ENCODE measurements at regions not wholly inside any gene's neighbourhood (a gene's known extent, or its start where the extent isn't known, plus 50 kb on each side); places are given as distances from the start of the nearest gene placed in this dataset.

GRCh38 chr5:6875376-6875775 lies 162.1 kb downstream of the TENT4A start:
- Histone ChIP-seq H2BK15ac (ENCODE audit: low read length) (no peak overlapping the region), H2BK20ac (ENCODE audit: low read length) (no peak overlapping the region), H3K4me2 (ENCODE audit: insufficient read depth in 1 of 2, low read depth in 2 of 2, low read length in 2 of 2) (no peak overlapping the region), H4K5ac (ENCODE audit: insufficient read length, low read depth, low read length) (no peak overlapping the region), H3K4ac (replicated peaks; ENCODE audit: insufficient read length, low read depth, low read length) (no peak overlapping the region), H3K27me3 (replicated peaks in 1 of 4; ENCODE audit: control insufficient read depth in 3 of 4, extremely low read depth in 1 of 4, insufficient read depth in 3 of 4, low read length in 3 of 4) (no peaks in the 10 kb centered on the region), H3K56ac (replicated peaks; ENCODE audit: insufficient read length, low read depth, low read length) (no peak overlapping the region), H3K18ac (ENCODE audit: extremely low read depth, low read length) (no peak overlapping the region), H3K9me3 (ENCODE audit: insufficient read depth in 2 of 2, low read depth in 1 of 2, low read length in 1 of 2) (no peaks in the 10 kb centered on the region), H3K14ac (ENCODE audit: insufficient read length) (no peak overlapping the region), H3K23me2 (ENCODE audit: low read depth, low read length) (no peaks in the 10 kb centered on the region), H2BK12ac (ENCODE audit: low read depth, low read length) (no peak overlapping the region), H3K27ac (ENCODE audit: low read depth, low read length) (no peak overlapping the region), H2AK5ac (ENCODE audit: low read depth, low read length) (no peak overlapping the region), H3K79me1 (ENCODE audit: low read depth, low read length) (no peaks in the 10 kb centered on the region), H3K4me1 (replicated peaks in 1 of 4; ENCODE audit: control insufficient read depth in 3 of 4, insufficient read depth in 4 of 4, low read length in 3 of 4) (no peaks in the 10 kb centered on the region), H2AFZ (ENCODE audit: low read length) (no peak overlapping the region), H3K79me2 (ENCODE audit: control insufficient read depth in 1 of 2, insufficient read depth in 2 of 2, low read length in 2 of 2) (no peaks in the 10 kb centered on the region), H4K20me1 (replicated peaks in 1 of 2; ENCODE audit: control insufficient read depth in 1 of 2, insufficient read depth in 2 of 2, low read length in 2 of 2) (no peaks in the 10 kb centered on the region), H3K9ac (replicated peaks in 1 of 4; ENCODE audit: extremely low read depth in 1 of 4, low read depth in 3 of 4, low read length in 3 of 4) (no peak overlapping the region), H3K23ac (ENCODE audit: insufficient read length) (no peak overlapping the region), H4K91ac (replicated peaks; ENCODE audit: insufficient read length, low read length) (no peak overlapping the region), H2BK5ac (ENCODE audit: low read depth, low read length) (no peak overlapping the region), H3K4me3 (ENCODE audit: extremely low read depth in 1 of 4, insufficient read depth in 2 of 4, low read depth in 3 of 4, low read length in 4 of 4) (no peak overlapping the region), H4K8ac (ENCODE audit: extremely low read depth, insufficient read depth, low read length) (no peak overlapping the region), H3K36me3 (ENCODE audit: control insufficient read depth in 2 of 4, insufficient read depth in 4 of 4, low read length in 3 of 4) (no peaks in the 10 kb centered on the region), H2BK120ac (replicated peaks; ENCODE audit: low read depth, low read length) (no peak overlapping the region)
- FAIRE-seq = no peak
- 71% methylated on average over 6 of the region's 6 CpGs; no CpG with 5 or more reads in 1 of the 2 experiments for WGBS, 2 experiments (ENCODE audit: extremely low coverage in 1 of 2, insufficient coverage in 1 of 2, insufficient read length in 1 of 2, insufficient replicate concordance in 2 of 2, low coverage in 1 of 2, low lambda C conversion rate in 2 of 2, missing lambda C conversion rate in 1 of 2)
- ChIA-PET CTCF (ENCODE audit: partially characterized antibody) (interaction anchor here (0.6 to 3.3 kb wide), 2 partner anchors 56 to 116 kb away, joined by 3 to 11 read pairs; no protein-coding TSS in a partner anchor), POLR2A (ENCODE audit: partially characterized antibody) (no interaction called here)
- no peak for DNase-seq (ENCODE audit: low read depth in 1 of 2, low spot score in 2 of 2)
- TF ChIP-seq POLR2AphosphoS5 (IDR thresholded peaks at IDR 0.05; ENCODE audit: low read depth, low read length) = no peak
- no peak for TF ChIP-seq TBP (IDR thresholded peaks at IDR 0.05; ENCODE audit: low read depth, low read length)
- no peak for TF ChIP-seq EGR1 (IDR thresholded peaks at IDR 0.05; ENCODE audit: borderline replicate concordance, low read depth, low read length)
- no peak for TF ChIP-seq RBBP5 (IDR thresholded peaks at IDR 0.05; ENCODE audit: borderline replicate concordance, low read depth, low read length)
- no peak for TF ChIP-seq SRF (IDR thresholded peaks at IDR 0.05; ENCODE audit: low read depth, low read length)
- TF ChIP-seq TAF7 (optimal IDR thresholded peaks at IDR 0.05; ENCODE audit: borderline replicate concordance, low read depth, low read length) = no peak
- no peak for TF ChIP-seq HDAC2 (IDR thresholded peaks at IDR 0.05; ENCODE audit: borderline replicate concordance in 1 of 2, low read depth in 2 of 2, low read length in 2 of 2)
- TF ChIP-seq ATF3 (IDR thresholded peaks at IDR 0.05; ENCODE audit: insufficient read depth, low read depth, low read length) = no peak
- no peak for TF ChIP-seq MAX (IDR thresholded peaks at IDR 0.05)
- no peak for TF ChIP-seq TAF1 (IDR thresholded peaks at IDR 0.05; ENCODE audit: low read depth, low read length)
- no peak for TF ChIP-seq E2F6 (IDR thresholded peaks at IDR 0.05)
- no peak for TF ChIP-seq EZH2 (IDR thresholded peaks at IDR 0.05; ENCODE audit: low read depth, low read length, severe bottlenecking)
- TF ChIP-seq CREB1 (IDR thresholded peaks at IDR 0.05) = no peak
- TF ChIP-seq CTBP2 (IDR thresholded peaks at IDR 0.05; ENCODE audit: borderline replicate concordance, insufficient read depth, insufficient read length, low read length) = no peak

All from H1 (cell line).